Neural crest cell (in vitro differentiated cells): ENCODE measurements at regions not wholly inside any gene's neighbourhood (a gene's known extent, or its start where the extent isn't known, plus 50 kb on each side); places are given as distances from the start of the nearest gene placed in this dataset.
"Not testable (repeated sequence)": the region's sequence is repeated elsewhere in the genome, so short reads cannot be mapped to it uniquely, and the experiment has no call there.

Experiments
- DNase-seq: peaks from one replicate; pipeline ENCODE4 v3.0.0; 2021; ENCODE audit warnings: low read depth, mixed read lengths, low spot score
- H3K27ac Mint-ChIP-seq: one replicate; pipeline ENCODE4 v1.8.0; 2021; ENCODE audit warnings: mild to moderate bottlenecking, mixed read lengths; ENCODE audit not compliant: unreplicated experiment
- H3K27me3 Mint-ChIP-seq: 2 replicates; pipeline ENCODE4 v1.8.0; 2021; ENCODE audit warnings: low read depth, mild to moderate bottlenecking, mixed read lengths
- H3K36me3 Mint-ChIP-seq: 2 replicates; pipeline ENCODE4 v1.8.0; 2021; ENCODE audit warnings: low read depth, mild to moderate bottlenecking, mixed read lengths
- H3K4me1 Mint-ChIP-seq: 2 replicates; pipeline ENCODE4 v1.8.0; 2021; ENCODE audit warnings: mixed read lengths
- H3K4me3 Mint-ChIP-seq: one replicate; pipeline ENCODE4 v1.8.0; 2021; ENCODE audit warnings: mild to moderate bottlenecking, mixed read lengths
- H3K9me3 Mint-ChIP-seq: 2 replicates; pipeline ENCODE4 v1.8.0; 2021; ENCODE audit warnings: mixed read lengths
- CTCF ChIP-seq: fragments of 200-600 bp; sonication (generic); conservative IDR thresholded peaks from 2 replicates; pipeline ENCODE4 v1.5.0; 2021; ENCODE audit warnings: antibody characterized with exemption, mild to moderate bottlenecking

DNA sequence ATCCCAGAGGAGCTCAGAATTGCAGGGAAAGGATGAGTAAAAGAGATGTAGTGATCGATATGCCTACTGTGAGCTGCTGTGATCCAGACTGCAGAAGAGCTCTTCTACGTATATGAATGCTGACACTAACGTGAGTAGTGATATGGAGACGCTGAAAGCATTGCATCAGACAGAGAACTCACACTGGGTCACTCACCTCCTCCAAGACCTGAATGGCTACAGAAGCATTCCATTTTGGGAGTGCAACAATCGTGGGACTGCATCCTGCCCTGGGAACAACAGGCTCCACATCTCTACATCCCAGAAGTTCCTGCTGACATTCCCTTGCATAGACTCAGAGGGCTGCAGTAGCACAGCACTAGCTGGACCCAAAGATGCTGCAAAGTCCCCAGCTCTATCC lies 755.9 kb upstream of the MEF2C start:
- no peak for TF ChIP-seq CTCF
- Mint-ChIP-seq H3K4me1 (no peaks in the 10 kb centered on the region), H3K27me3 (no peaks in the 10 kb centered on the region)

DNA sequence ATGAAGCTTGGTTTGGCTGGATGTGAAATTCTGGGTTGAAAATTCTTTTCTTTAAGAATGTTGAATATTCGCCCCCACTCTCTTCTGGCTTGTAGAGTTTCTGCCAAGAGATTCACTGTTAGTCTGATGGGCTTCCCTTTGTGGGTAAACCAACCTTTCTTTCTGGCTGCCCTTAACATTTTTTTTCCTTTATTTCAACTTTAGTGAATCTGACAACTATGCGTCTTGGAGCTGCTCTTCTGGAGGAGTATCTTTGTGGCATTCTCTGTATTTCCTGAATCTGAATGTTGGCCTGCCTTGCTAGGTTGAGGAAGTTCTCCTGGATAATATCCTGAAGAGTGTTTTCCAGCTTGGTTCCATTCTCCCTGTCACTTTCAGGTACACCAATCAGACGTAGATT lies 751.2 kb upstream of the MEF2C start:
- H3K27ac Mint-ChIP-seq, H3K4me1 Mint-ChIP-seq, H3K36me3 Mint-ChIP-seq, H3K27me3 Mint-ChIP-seq, DNase-seq, H3K4me3 Mint-ChIP-seq: not testable (repeated sequence)
- H3K9me3 Mint-ChIP-seq: peaks cover 11% of the 10 kb centered on the region

More for the DNA sequence above, 755.9 kb upstream of the MEF2C start:
- peaks cover 13% of the 10 kb centered on the region for H3K36me3 Mint-ChIP-seq
- H3K9me3 Mint-ChIP-seq: peaks cover 14% of the 10 kb centered on the region
- no peak overlapping the region for H3K4me3 Mint-ChIP-seq
- no peak for DNase-seq
- no peak overlapping the region for H3K27ac Mint-ChIP-seq

- not testable (repeated sequence) for H3K4me3 Mint-ChIP-seq, H3K36me3 Mint-ChIP-seq, H3K27me3 Mint-ChIP-seq, H3K27ac Mint-ChIP-seq, H3K9me3 Mint-ChIP-seq, DNase-seq, H3K4me1 Mint-ChIP-seq
Observed at GRCh38 chr5:89630064-89630463, 747.1 kb upstream of the MEF2C start.

DNA sequence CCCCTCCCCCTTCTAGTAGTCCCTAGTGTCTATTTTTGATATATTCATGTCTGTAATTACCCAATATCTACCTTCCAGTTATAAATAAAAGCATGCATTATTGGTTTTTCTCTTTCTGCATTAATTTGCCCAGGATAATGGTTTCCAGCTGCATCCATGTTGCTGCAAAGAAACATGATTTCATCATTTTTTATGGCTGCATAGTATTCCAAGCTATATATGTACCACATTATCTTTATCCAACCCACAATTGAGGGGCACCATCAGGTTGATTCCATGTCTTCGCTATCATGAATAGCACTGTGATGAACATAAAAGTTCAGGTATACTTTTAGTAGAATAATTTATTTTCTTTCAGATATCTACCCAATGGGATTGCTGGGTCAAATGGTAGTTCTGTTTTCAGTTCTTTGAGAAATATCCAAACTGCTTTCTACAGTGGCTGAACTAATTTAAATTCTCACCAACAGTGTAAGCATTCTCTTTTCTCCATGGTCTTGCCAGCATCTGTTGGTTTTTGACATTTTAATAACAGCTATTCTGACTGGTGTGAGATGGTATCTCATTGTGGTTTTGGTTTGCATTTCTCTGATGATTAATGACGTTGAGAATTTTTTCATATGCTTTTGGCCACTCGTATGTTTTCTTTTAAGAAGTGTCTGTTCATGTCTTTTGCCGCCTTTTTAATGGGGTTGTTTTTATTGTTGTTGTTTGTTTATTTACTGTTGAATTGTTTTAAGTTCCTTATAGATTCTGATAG lies 746.1 kb upstream of the MEF2C start:
- Mint-ChIP-seq H3K27me3 (no peaks in the 10 kb centered on the region), H3K4me3 (no peak overlapping the region), H3K9me3 (peaks cover 9% of the 10 kb centered on the region), H3K27ac (no peak overlapping the region), H3K36me3 (no peaks in the 10 kb centered on the region), H3K4me1 (no peaks in the 10 kb centered on the region)
- no peak for TF ChIP-seq CTCF
- no peak for DNase-seq

DNA sequence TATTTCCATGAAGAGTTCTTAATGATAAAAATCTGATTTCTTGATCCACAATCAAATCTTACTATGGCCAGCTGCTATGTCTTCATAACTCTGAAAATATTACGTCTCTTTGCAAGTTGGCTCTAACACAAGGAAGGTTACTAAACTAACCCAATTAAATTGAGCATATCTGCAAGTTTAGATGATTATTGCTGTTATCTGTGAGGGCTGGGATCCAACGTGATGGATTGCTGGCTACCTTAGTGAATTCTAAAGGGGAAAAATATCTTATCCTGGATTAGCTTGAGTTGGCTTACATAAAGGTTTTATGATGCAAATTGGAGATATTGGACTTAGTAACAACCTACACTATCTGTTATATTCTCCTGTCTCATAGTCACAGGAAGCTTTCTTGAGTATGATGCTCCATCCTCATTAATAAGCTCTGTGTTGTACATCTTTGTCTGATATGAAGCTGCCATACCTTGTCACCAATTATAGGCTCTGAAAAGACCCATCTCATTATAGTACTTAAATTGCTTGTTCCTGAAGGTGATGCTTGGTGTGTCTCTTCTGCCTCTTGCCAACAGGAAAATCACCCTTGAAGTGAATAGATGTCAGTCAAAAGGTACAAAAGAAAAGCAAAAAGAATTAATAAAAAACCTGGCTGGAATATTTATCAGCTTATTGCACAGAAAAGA lies 733.0 kb upstream of the MEF2C start:
- Mint-ChIP-seq H3K4me3 (no peak overlapping the region), H3K36me3 (peaks cover 4% of the 10 kb centered on the region), H3K9me3 (no peaks in the 10 kb centered on the region), H3K4me1 (no peaks in the 10 kb centered on the region), H3K27ac (no peak overlapping the region), H3K27me3 (no peaks in the 10 kb centered on the region)
- TF ChIP-seq CTCF: no peak
- DNase-seq: no peak

- Mint-ChIP-seq H3K27ac (no peak overlapping the region), H3K4me1 (no peaks in the 10 kb centered on the region), H3K4me3 (no peak overlapping the region), H3K36me3 (peaks cover 3% of the 10 kb centered on the region), H3K27me3 (no peaks in the 10 kb centered on the region), H3K9me3 (no peaks in the 10 kb centered on the region)
- no peak for TF ChIP-seq CTCF
- no peak for DNase-seq
Observed at GRCh38 chr5:89613222-89613956, 730.4 kb upstream of the MEF2C start.
